Kidney (tissue), 13 donors: ENCODE measurements at regions not wholly inside any gene's neighbourhood (a gene's known extent, or its start where the extent isn't known, plus 50 kb on each side); places are given as distances from the start of the nearest gene placed in this dataset.

ENCODE experiments used
- DNase-seq, 5 donors: peaks; one replicate each; pipeline ENCODE4 v3.0.0-alpha.2; 2013 to 2020
- FAIRE-seq: peaks from 2 replicates; lab custom pipeline; 2012; peaks lifted over from hg19 to GRCh38; lab: Jason Lieb, UNC
- H3K27ac ChIP-seq, 2 donors: one replicate each; pipeline ENCODE4 v1.7.0; 2013; ENCODE audit warnings: low read depth in 2 of 2, low read length in 2 of 2, inconsistent platforms in 1 of 2
- H3K27me3 ChIP-seq: one replicate; pipeline ENCODE4 v1.7.1; 2013; ENCODE audit warnings: low read length, inconsistent platforms; ENCODE audit not compliant: control insufficient read depth, insufficient read depth
- H3K36me3 ChIP-seq, 3 donors: one replicate each; pipeline versions ENCODE4 v1.7.0 to v1.7.1; 2013; ENCODE audit warnings: low read length in 3 of 3, control low read depth in 1 of 3, inconsistent platforms in 1 of 3; ENCODE audit not compliant: insufficient read depth in 3 of 3, control insufficient read depth in 2 of 3
- H3K4me1 ChIP-seq, 3 donors: one replicate each; pipeline versions ENCODE4 v1.7.0 to v1.7.1; 2013; ENCODE audit warnings: low read length in 3 of 3, inconsistent platforms in 1 of 3, low read depth in 1 of 3; ENCODE audit not compliant: control insufficient read depth in 2 of 3, insufficient read depth in 2 of 3
- H3K4me3 ChIP-seq, 3 donors: one replicate each; pipeline versions ENCODE4 v1.7.0 to v1.8.1; 2013; ENCODE audit warnings: low read length in 3 of 3, control low read depth in 1 of 3, inconsistent platforms in 1 of 3
- H3K9ac ChIP-seq, 3 donors: one replicate each; pipeline versions ENCODE4 v1.7.0 to v1.7.1; 2013; ENCODE audit warnings: low read length in 3 of 3, control low read depth in 1 of 3, inconsistent platforms in 1 of 3
- H3K9me3 ChIP-seq, 3 donors: one replicate each; pipeline versions ENCODE4 v1.7.0 to v1.7.1; 2013; ENCODE audit warnings: low read length in 3 of 3, control low read depth in 1 of 3, inconsistent platforms in 1 of 3; ENCODE audit not compliant: control insufficient read depth in 2 of 3, insufficient read depth in 1 of 3
- intact Hi-C: fragments of 100-400 bp; cut with DNase I; formaldehyde crosslinking; loops from one replicate; pipeline ENCODE4 v1.11.1; 2022
- TF ChIP-seq, protein P1 (sequence below): IDR thresholded peaks from 3 replicates; pipeline ENCODE4 v1.5.1; 2012; ENCODE audit warnings: mild to moderate bottlenecking, moderate library complexity, borderline replicate concordance; ENCODE audit not compliant: insufficient read depth; ENCODE audit errors: extremely low read depth
- donor health status: control.
- donor health status: control.
- donor health status: control.
- donor health status: control.
- donor health status: control.
- donor health status: DM: yes; HTN: yes; CAD: no.
- donor health status: Normal renal cell carcinoma (clear cell type).

GRCh38 chr18:46282646-46283045, 178.5 kb downstream of the HAUS1 start:
- H3K36me3 ChIP-seq, result no peaks in the 10 kb centered on the region
- H3K9ac ChIP-seq, result no peak overlapping the region
- H3K27me3 ChIP-seq, result no peaks in the 10 kb centered on the region
- no peaks in the 10 kb centered on the region for H3K4me1 ChIP-seq
- TF ChIP-seq, protein P1, sequence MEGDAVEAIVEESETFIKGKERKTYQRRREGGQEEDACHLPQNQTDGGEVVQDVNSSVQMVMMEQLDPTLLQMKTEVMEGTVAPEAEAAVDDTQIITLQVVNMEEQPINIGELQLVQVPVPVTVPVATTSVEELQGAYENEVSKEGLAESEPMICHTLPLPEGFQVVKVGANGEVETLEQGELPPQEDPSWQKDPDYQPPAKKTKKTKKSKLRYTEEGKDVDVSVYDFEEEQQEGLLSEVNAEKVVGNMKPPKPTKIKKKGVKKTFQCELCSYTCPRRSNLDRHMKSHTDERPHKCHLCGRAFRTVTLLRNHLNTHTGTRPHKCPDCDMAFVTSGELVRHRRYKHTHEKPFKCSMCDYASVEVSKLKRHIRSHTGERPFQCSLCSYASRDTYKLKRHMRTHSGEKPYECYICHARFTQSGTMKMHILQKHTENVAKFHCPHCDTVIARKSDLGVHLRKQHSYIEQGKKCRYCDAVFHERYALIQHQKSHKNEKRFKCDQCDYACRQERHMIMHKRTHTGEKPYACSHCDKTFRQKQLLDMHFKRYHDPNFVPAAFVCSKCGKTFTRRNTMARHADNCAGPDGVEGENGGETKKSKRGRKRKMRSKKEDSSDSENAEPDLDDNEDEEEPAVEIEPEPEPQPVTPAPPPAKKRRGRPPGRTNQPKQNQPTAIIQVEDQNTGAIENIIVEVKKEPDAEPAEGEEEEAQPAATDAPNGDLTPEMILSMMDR, result no peak
- H3K27ac ChIP-seq, result no peak overlapping the region
- FAIRE-seq (no peak), DNase-seq (no peak)
- intact Hi-C loops, result loop anchor here (5.0 kb wide), 2 partner anchors 195 to 375 kb away; partner anchors contain the start of gene LOXHD1
- no peak overlapping the region for H3K4me3 ChIP-seq
- H3K9me3 ChIP-seq, result no peaks in the 10 kb centered on the region

DNA sequence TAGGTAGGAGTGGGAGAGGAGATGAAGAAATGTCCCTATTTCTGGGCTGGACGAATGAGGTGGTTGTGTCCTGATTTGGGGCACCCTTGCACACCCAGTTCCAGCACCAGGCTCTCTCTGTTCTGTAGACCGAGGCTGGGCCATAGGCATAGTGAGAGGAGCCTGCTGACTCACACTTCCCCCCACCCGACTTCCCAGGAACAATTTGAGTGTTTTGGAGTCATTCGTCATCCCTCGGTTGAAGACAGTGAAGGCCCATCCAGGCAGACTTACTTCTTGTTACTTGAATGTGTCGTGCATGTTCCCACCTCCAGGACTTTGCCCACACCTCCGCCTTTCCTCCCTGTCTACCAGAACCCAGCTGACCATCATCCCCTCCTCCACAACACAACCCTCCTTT, 179.1 kb downstream of the HAUS1 start:
- intact Hi-C loops, result loop anchor here (5.0 kb wide), 2 partner anchors 194 to 374 kb away; partner anchors contain the start of gene LOXHD1
- no peaks in the 10 kb centered on the region for H3K27me3 ChIP-seq
- FAIRE-seq (no peak), DNase-seq (peak in 2 of 5 donors; percentile 13 to 24)
- H3K9ac ChIP-seq, result no peak overlapping the region
- H3K27ac ChIP-seq, result no peak overlapping the region
- no peaks in the 10 kb centered on the region for H3K4me1 ChIP-seq
- no peaks in the 10 kb centered on the region for H3K36me3 ChIP-seq
- no peak overlapping the region for H3K4me3 ChIP-seq
- TF ChIP-seq, protein P1, result no peak
- H3K9me3 ChIP-seq, result no peaks in the 10 kb centered on the region

- Histone ChIP-seq H3K27ac (no peak overlapping the region), H3K27me3 (no peaks in the 10 kb centered on the region), H3K36me3 (no peaks in the 10 kb centered on the region), H3K9me3 (no peaks in the 10 kb centered on the region), H3K9ac (no peak overlapping the region), H3K4me1 (no peaks in the 10 kb centered on the region), H3K4me3 (no peak overlapping the region)
- intact Hi-C loops, result loop anchor here (5.0 kb wide), 2 partner anchors 193 to 373 kb away; partner anchors contain the start of gene LOXHD1
- FAIRE-seq, result no peak
- peak in 2 of 5 donors; percentile 18 to 25 for DNase-seq
- TF ChIP-seq, protein P1, result no peak
Observed at GRCh38 chr18:46283895-46284295, 179.7 kb downstream of the HAUS1 start.

- Histone ChIP-seq H3K4me3 (no peak overlapping the region), H3K9me3 (no peaks in the 10 kb centered on the region), H3K27ac (no peak overlapping the region), H3K36me3 (no peaks in the 10 kb centered on the region), H3K27me3 (no peaks in the 10 kb centered on the region), H3K4me1 (no peaks in the 10 kb centered on the region), H3K9ac (no peak overlapping the region)
- DNase-seq (peak in 3 of 5 donors; percentile 18 to 59 (median 47)), FAIRE-seq (no peak)
- TF ChIP-seq, protein P1, result no peak
- intact Hi-C loops, result no loop called here
Observed at GRCh38 chr18:46289463-46289862, 185.3 kb downstream of the HAUS1 start.
